HCT116 (cell line): ENCODE measurements at regions not wholly inside any gene's neighbourhood (a gene's known extent, or its start where the extent isn't known, plus 50 kb on each side); places are given as distances from the start of the nearest gene placed in this dataset.

Source experiments
- ATAC-seq: fragments of 200-7000 bp; cut with Tn5 transposase; 2 replicates; pipeline ENCODE4 v1.9.1; 2020; ENCODE audit warnings: mild to moderate bottlenecking, moderate library complexity
- BruUV-seq: library from RNA; stranded (reverse); fragments of 400-500 nt; replicated peaks from 2 replicates; lab custom pipeline; 2021; lab: Mats Ljungman, UMichigan
- CTCF ChIA-PET: fragments of 300-600 bp; sonication (Branson Sonifier 250); formaldehyde crosslinking; loops from one replicate; lab custom pipeline; 2021; ENCODE audit warnings: antibody characterized with exemption; lab: Charles Lee
- POLR2A ChIA-PET: fragments of 300-600, 350-600 bp; sonication (Branson Sonifier 250); formaldehyde crosslinking; loops from one replicate; lab custom pipeline; 2021; ENCODE audit warnings: antibody characterized with exemption; lab: Charles Lee
- RAD21 ChIA-PET, 2 experiments: fragments of 300-600 bp; sonication (Branson Sonifier 250); formaldehyde crosslinking; loops; one replicate each; lab custom pipeline; 2023; ENCODE audit warnings: low total read pairs in 2 of 2; ENCODE audit not compliant: uncharacterized antibody in 2 of 2, unreplicated experiment in 2 of 2, low non-redundant PET in 1 of 2; lab: Charles Lee
- DNase-seq: peaks from one replicate; pipeline ENCODE4 v3.0.0-alpha.2; 2010; ENCODE audit warnings: low read depth, low spot score
- H2AFZ ChIP-seq: fragments of 200-600 bp; shearing (Covaris generic), sonication (generic); 2 replicates; pipeline ENCODE4 v1.6.1; 2017; ENCODE audit warnings: low read depth, mixed run types, mixed read lengths, antibody characterized with exemption, low read length; ENCODE audit not compliant: poor library complexity, severe bottlenecking
- H3K27ac ChIP-seq: 2 replicates; pipeline ENCODE4 v1.5.1; 2012; ENCODE audit warnings: low read depth, low read length
- H3K27me3 ChIP-seq: fragments of 200-600 bp; sonication (generic); 2 replicates; pipeline ENCODE4 v1.6.1; 2016; ENCODE audit warnings: mixed run types, low read length, mixed read lengths; ENCODE audit not compliant: insufficient read depth
- H3K36me3 ChIP-seq, 2 experiments: fragments of 200-500 bp in 1 of 2; fragments of 200-600 bp in 1 of 2; sonication (Bioruptor generic) in 1 of 2; sonication (generic) in 1 of 2; 2 replicates each; pipeline versions ENCODE4 v1.5.1 to v1.6.1; 2014 to 2016; ENCODE audit warnings: low read length in 2 of 2, inconsistent platforms in 1 of 2, mixed read lengths in 1 of 2, mixed run types in 1 of 2; ENCODE audit not compliant: insufficient read depth in 2 of 2, control insufficient read depth in 1 of 2
- H3K4me1 ChIP-seq, 2 experiments: fragments of 200-600 bp in 1 of 2; sonication (generic) in 1 of 2; 2 replicates each; pipeline versions ENCODE4 v1.5.1 to v1.6.1; 2012 to 2017; ENCODE audit warnings: low read length in 2 of 2, inconsistent platforms in 1 of 2, mild to moderate bottlenecking in 1 of 2, mixed read lengths in 1 of 2, mixed run types in 1 of 2, moderate library complexity in 1 of 2; ENCODE audit not compliant: insufficient read depth in 2 of 2, control insufficient read depth in 1 of 2
- H3K4me2 ChIP-seq: fragments of 200-600 bp; sonication (generic); 2 replicates; pipeline ENCODE4 v1.6.1; 2017; ENCODE audit warnings: mixed run types, low read length, mixed read lengths
- H3K4me3 ChIP-seq, 2 experiments: fragments of 200-600 bp in 1 of 2; sonication (generic) in 1 of 2; replicated peaks in 1 of 2; 2 replicates each; pipeline ENCODE4 v1.5.1; 2011 to 2016; ENCODE audit warnings: low read length in 2 of 2, control low read depth in 1 of 2, low read depth in 1 of 2, mild to moderate bottlenecking in 1 of 2, mixed read lengths in 1 of 2, mixed run types in 1 of 2
- H3K79me2 ChIP-seq: fragments of 200-600 bp; sonication (generic); 2 replicates; pipeline ENCODE4 v1.6.1; 2017; ENCODE audit warnings: mild to moderate bottlenecking, mixed run types, low read length, moderate library complexity, mixed read lengths; ENCODE audit not compliant: insufficient read depth
- H3K9ac ChIP-seq: fragments of 200-600 bp; sonication (generic); 2 replicates; pipeline ENCODE4 v1.6.1; 2016; ENCODE audit warnings: low read length, mixed read lengths
- H3K9me2 ChIP-seq: fragments of 200-600 bp; sonication (generic), shearing (Covaris generic); 2 replicates; pipeline ENCODE4 v1.6.1; 2017; ENCODE audit warnings: mixed run types, mild to moderate bottlenecking, moderate library complexity; ENCODE audit not compliant: insufficient read depth
- H3K9me3 ChIP-seq, 2 experiments: fragments of 200-500 bp in 1 of 2; fragments of 200-600 bp in 1 of 2; sonication (Bioruptor generic) in 1 of 2; sonication (generic) in 1 of 2; 2 replicates each; pipeline ENCODE4 v1.6.1; 2014 to 2017; ENCODE audit warnings: low read length in 2 of 2, mixed read lengths in 2 of 2, inconsistent platforms in 1 of 2, low read depth in 1 of 2, mild to moderate bottlenecking in 1 of 2, mixed run types in 1 of 2, moderate library complexity in 1 of 2; ENCODE audit not compliant: control insufficient read depth in 1 of 2, insufficient read depth in 1 of 2
- H4K20me1 ChIP-seq: fragments of 200-600 bp; sonication (generic), shearing (Covaris generic); 2 replicates; pipeline ENCODE4 v1.6.1; 2017; ENCODE audit warnings: mixed run types, mild to moderate bottlenecking, moderate library complexity; ENCODE audit not compliant: insufficient read depth
- ATF3 ChIP-seq: IDR thresholded peaks from 2 replicates; pipeline ENCODE4 v1.6.1; 2012
- CEBPB ChIP-seq: IDR thresholded peaks from 2 replicates; pipeline ENCODE4 v1.6.1; 2012; ENCODE audit warnings: low read depth
- CTCF ChIP-seq, 3 experiments: fragments of 200-600 bp in 1 of 3; sonication (generic) in 1 of 3; IDR thresholded peaks in 2 of 3; conservative IDR thresholded peaks in 1 of 3; 2 replicates each; pipeline ENCODE4 v1.5.1; 2012 to 2017; ENCODE audit warnings: low read depth in 2 of 3, low read length in 2 of 3, antibody characterized with exemption in 1 of 3, borderline replicate concordance in 1 of 3, control low read depth in 1 of 3, mild to moderate bottlenecking in 1 of 3, mixed read lengths in 1 of 3, mixed run types in 1 of 3, moderate library complexity in 1 of 3; ENCODE audit not compliant: insufficient read depth in 1 of 3
- EGR1 ChIP-seq: IDR thresholded peaks from 2 replicates; pipeline ENCODE4 v1.6.1; 2012; ENCODE audit warnings: low read depth
- FOSL1 ChIP-seq: IDR thresholded peaks from 2 replicates; pipeline ENCODE4 v1.6.1; 2012; ENCODE audit warnings: low read depth
- JUND ChIP-seq: IDR thresholded peaks from 2 replicates; pipeline ENCODE4 v1.6.1; 2012
- MAX ChIP-seq: IDR thresholded peaks from 2 replicates; pipeline ENCODE4 v1.6.1; 2012
- POLR2A ChIP-seq: IDR thresholded peaks from 2 replicates; pipeline ENCODE4 v1.7.0; 2011; ENCODE audit warnings: borderline replicate concordance; ENCODE audit not compliant: insufficient read depth, insufficient read length; ENCODE audit errors: extremely low read depth
- POLR2AphosphoS5 ChIP-seq: IDR thresholded peaks from 2 replicates; pipeline ENCODE4 v1.6.1; 2011; ENCODE audit warnings: mild to moderate bottlenecking, low read depth, low read length, moderate library complexity
- SP1 ChIP-seq: IDR thresholded peaks from 2 replicates; pipeline ENCODE4 v1.6.1; 2012; ENCODE audit warnings: low read depth
- ZBTB33 ChIP-seq: IDR thresholded peaks from 2 replicates; pipeline ENCODE4 v1.6.1; 2011; ENCODE audit warnings: mild to moderate bottlenecking, low read length, moderate library complexity; ENCODE audit not compliant: insufficient replicate concordance; ENCODE audit errors: extremely low read depth
- intact Hi-C: fragments of 100-400 bp; cut with micrococcal nuclease; formaldehyde crosslinking; loops from 2 replicates; pipeline ENCODE4 v1.10.0; 2022

GRCh38 chr5:163760498-163760897, 255.1 kb downstream of the MAT2B start:
- no peak overlapping the region for H3K9ac ChIP-seq
- no peaks in the 10 kb centered on the region for H4K20me1 ChIP-seq
- no peak overlapping the region for H3K4me2 ChIP-seq
- no TSS peak for BruUV-seq
- DNase-seq, result no peak
- no peaks in the 10 kb centered on the region for H3K9me3 ChIP-seq
- no peak overlapping the region for H2AFZ ChIP-seq
- no peak for TF ChIP-seq CEBPB
- TF ChIP-seq POLR2A, result no peak
- TF ChIP-seq EGR1, result no peak
- no peak for TF ChIP-seq SP1
- TF ChIP-seq MAX, result no peak
- TF ChIP-seq CTCF (IDR thresholded peaks at IDR 0.05 in 2 of 3, conservative IDR thresholded peaks at IDR 0.05 in 1 of 3; ENCODE audit: borderline replicate concordance in 1 of 3, insufficient read depth in 1 of 3, low read depth in 2 of 3, low read length in 2 of 3), result no peak
- no peak for TF ChIP-seq ATF3
- no peak for TF ChIP-seq POLR2AphosphoS5
- no peak for TF ChIP-seq FOSL1
- TF ChIP-seq JUND, result no peak
- no peak for TF ChIP-seq ZBTB33
- no peaks in the 10 kb centered on the region for H3K4me1 ChIP-seq
- no peaks in the 10 kb centered on the region for H3K9me2 ChIP-seq
- intact Hi-C loops, result no loop called here
- POLR2A ChIA-PET, result no interaction called here
- H3K4me3 ChIP-seq, result no peak overlapping the region
- H3K27ac ChIP-seq, result no peak overlapping the region
- CTCF ChIA-PET, result no interaction called here
- RAD21 ChIA-PET, result no interaction called here
- no peaks in the 10 kb centered on the region for H3K27me3 ChIP-seq
- no peak for ATAC-seq
- no peaks in the 10 kb centered on the region for H3K79me2 ChIP-seq
- no peaks in the 10 kb centered on the region for H3K36me3 ChIP-seq
